Hepatocyte (in vitro differentiated cells): ENCODE measurements at regions not wholly inside any gene's neighbourhood (a gene's known extent, or its start where the extent isn't known, plus 50 kb on each side); places are given as distances from the start of the nearest gene placed in this dataset.
A peak's percentile ranks its signal among the peaks of the same experiment; 100 is the strongest.

ENCODE experiments used
- DNase-seq: peaks from one replicate; pipeline ENCODE4 v3.0.0-alpha.2; 2016; ENCODE audit warnings: low spot score
- H2AFZ ChIP-seq: fragments of 200-600 bp; sonication (generic); 2 replicates; pipeline ENCODE4 v1.6.0; 2016; ENCODE audit warnings: antibody characterized with exemption, mild to moderate bottlenecking
- H3K27ac ChIP-seq: fragments of 200-600 bp; sonication (generic); 2 replicates; pipeline ENCODE4 v1.5.1; 2016; ENCODE audit warnings: mild to moderate bottlenecking
- H3K27me3 ChIP-seq: fragments of 200-600 bp; sonication (generic); 2 replicates; pipeline ENCODE4 v1.6.1; 2016
- H3K36me3 ChIP-seq: fragments of 200-600 bp; sonication (generic); replicated peaks from 2 replicates; pipeline ENCODE4 v1.5.1; 2016; ENCODE audit warnings: low read depth; ENCODE audit not compliant: insufficient read depth
- H3K4me1 ChIP-seq: fragments of 200-600 bp; sonication (generic); 2 replicates; pipeline ENCODE4 v1.5.1; 2016; ENCODE audit warnings: mild to moderate bottlenecking, moderate library complexity; ENCODE audit not compliant: insufficient read depth
- H3K4me2 ChIP-seq: fragments of 200-600 bp; sonication (generic); 2 replicates; pipeline ENCODE4 v1.6.0; 2016
- H3K4me3 ChIP-seq: fragments of 200-600 bp; sonication (generic); 2 replicates; pipeline ENCODE4 v1.5.1; 2016; ENCODE audit warnings: mild to moderate bottlenecking
- H3K79me2 ChIP-seq: fragments of 200-600 bp; sonication (generic); 2 replicates; pipeline ENCODE4 v1.6.0; 2017; ENCODE audit warnings: mild to moderate bottlenecking
- H3K9me2 ChIP-seq: fragments of 200-600 bp; sonication (generic); replicated peaks from 2 replicates; pipeline ENCODE4 v1.6.0; 2017; ENCODE audit warnings: mild to moderate bottlenecking; ENCODE audit not compliant: insufficient read depth
- H3K9me3 ChIP-seq: fragments of 200-600 bp; sonication (generic); 2 replicates; pipeline ENCODE4 v1.5.1; 2016; ENCODE audit warnings: low read depth, mild to moderate bottlenecking
- H4K20me1 ChIP-seq: fragments of 200-600 bp; sonication (generic); 2 replicates; pipeline ENCODE4 v1.6.0; 2016; ENCODE audit warnings: mild to moderate bottlenecking; ENCODE audit not compliant: insufficient read depth, poor library complexity, severe bottlenecking
- EZH2 ChIP-seq: fragments of 200-600 bp; sonication (generic); IDR thresholded peaks from 2 replicates; pipeline ENCODE4 v1.6.1; 2016; ENCODE audit warnings: antibody characterized with exemption, mild to moderate bottlenecking, borderline replicate concordance
- EZH2phosphoT487 ChIP-seq: fragments of 200-600 bp; sonication (generic); IDR thresholded peaks from one replicate; pipeline ENCODE4 v1.6.1; 2018; ENCODE audit warnings: antibody characterized with exemption, mild to moderate bottlenecking, low read depth, moderate library complexity; ENCODE audit not compliant: unreplicated experiment, severe bottlenecking
- WGBS: methylation state at CpG from one replicate; pipeline ENCODE4 v1.1.6; 2016; ENCODE audit warnings: low lambda C conversion rate; ENCODE audit errors: missing lambda C conversion rate; 5-methylcytosine and 5-hydroxymethylcytosine counted together
- TF ChIP-seq, protein P1 (sequence below): fragments of 200-600 bp; sonication (generic); IDR thresholded peaks from 2 replicates; pipeline ENCODE4 v1.5.1; 2016; ENCODE audit warnings: antibody characterized with exemption, mild to moderate bottlenecking; ENCODE audit not compliant: poor library complexity

DNA sequence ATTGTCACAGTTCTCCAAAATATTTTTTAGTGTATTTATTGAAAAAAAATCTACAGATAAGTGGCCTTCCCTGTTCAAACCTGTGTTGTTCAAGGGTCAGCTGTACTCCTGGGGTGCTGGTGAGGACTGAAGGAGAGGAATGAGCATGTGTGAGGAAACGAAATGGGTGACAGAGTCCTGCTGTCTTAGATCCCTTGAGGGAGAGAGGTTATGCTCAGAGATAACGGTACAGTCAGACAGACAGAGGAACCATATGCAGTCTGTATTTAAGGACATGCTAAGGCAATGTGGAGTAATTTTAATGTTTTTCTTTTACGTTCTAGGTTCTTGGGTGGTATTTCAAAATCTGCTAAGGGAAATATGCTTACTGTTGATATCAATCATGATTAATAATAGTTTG is 352.9 kb upstream of the RGS6 start:
- H3K27ac ChIP-seq = no peak overlapping the region
- H3K79me2 ChIP-seq = peaks cover 16% of the 10 kb centered on the region
- no peaks in the 10 kb centered on the region for H3K27me3 ChIP-seq
- no peak for DNase-seq
- WGBS = 58% methylated on average over 3 of the region's 3 CpGs
- no peak for TF ChIP-seq EZH2phosphoT487
- TF ChIP-seq EZH2 = no peak
- TF ChIP-seq, protein P1, sequence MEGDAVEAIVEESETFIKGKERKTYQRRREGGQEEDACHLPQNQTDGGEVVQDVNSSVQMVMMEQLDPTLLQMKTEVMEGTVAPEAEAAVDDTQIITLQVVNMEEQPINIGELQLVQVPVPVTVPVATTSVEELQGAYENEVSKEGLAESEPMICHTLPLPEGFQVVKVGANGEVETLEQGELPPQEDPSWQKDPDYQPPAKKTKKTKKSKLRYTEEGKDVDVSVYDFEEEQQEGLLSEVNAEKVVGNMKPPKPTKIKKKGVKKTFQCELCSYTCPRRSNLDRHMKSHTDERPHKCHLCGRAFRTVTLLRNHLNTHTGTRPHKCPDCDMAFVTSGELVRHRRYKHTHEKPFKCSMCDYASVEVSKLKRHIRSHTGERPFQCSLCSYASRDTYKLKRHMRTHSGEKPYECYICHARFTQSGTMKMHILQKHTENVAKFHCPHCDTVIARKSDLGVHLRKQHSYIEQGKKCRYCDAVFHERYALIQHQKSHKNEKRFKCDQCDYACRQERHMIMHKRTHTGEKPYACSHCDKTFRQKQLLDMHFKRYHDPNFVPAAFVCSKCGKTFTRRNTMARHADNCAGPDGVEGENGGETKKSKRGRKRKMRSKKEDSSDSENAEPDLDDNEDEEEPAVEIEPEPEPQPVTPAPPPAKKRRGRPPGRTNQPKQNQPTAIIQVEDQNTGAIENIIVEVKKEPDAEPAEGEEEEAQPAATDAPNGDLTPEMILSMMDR = no peak
- H4K20me1 ChIP-seq = no peaks in the 10 kb centered on the region
- H2AFZ ChIP-seq = no peak overlapping the region
- H3K9me3 ChIP-seq = no peaks in the 10 kb centered on the region
- no peaks in the 10 kb centered on the region for H3K36me3 ChIP-seq
- H3K4me3 ChIP-seq = no peak overlapping the region
- H3K4me2 ChIP-seq = no peak overlapping the region
- H3K4me1 ChIP-seq = peaks cover 4% of the 10 kb centered on the region
- H3K9me2 ChIP-seq = no peaks in the 10 kb centered on the region

DNA sequence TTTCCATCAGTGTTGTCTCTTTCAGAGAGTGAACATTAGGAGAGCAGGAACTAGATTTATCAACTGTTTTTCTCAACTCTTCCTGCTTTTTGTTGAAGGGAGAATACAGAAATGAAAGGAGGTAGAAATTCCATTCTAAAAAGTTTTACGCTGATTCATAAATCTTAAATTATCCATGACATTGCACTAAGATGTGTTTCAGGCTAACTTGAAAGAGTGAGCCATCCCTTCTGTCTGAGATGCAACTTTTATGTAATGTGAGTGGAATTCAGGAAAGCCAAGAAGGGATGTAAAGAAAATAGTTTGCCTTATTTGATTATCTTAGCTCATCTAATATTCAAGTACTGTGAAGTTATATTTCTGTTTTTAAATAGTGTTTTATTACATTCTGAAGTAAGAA is 349.5 kb upstream of the RGS6 start:
- Histone ChIP-seq H3K79me2 (peaks cover 20% of the 10 kb centered on the region), H3K4me3 (no peak overlapping the region), H3K4me2 (no peak overlapping the region), H3K36me3 (no peaks in the 10 kb centered on the region), H3K27ac (peak overlapping the region; percentile 15), H3K4me1 (peaks cover 11% of the 10 kb centered on the region), H4K20me1 (no peaks in the 10 kb centered on the region), H3K27me3 (no peaks in the 10 kb centered on the region), H3K9me2 (no peaks in the 10 kb centered on the region), H2AFZ (no peak overlapping the region), H3K9me3 (no peaks in the 10 kb centered on the region)
- TF ChIP-seq, protein P1 = no peak
- TF ChIP-seq EZH2 (no peak), EZH2phosphoT487 (no peak)
- no peak for DNase-seq
- WGBS = 75% methylated on average over 1 of the region's 1 CpG

DNA sequence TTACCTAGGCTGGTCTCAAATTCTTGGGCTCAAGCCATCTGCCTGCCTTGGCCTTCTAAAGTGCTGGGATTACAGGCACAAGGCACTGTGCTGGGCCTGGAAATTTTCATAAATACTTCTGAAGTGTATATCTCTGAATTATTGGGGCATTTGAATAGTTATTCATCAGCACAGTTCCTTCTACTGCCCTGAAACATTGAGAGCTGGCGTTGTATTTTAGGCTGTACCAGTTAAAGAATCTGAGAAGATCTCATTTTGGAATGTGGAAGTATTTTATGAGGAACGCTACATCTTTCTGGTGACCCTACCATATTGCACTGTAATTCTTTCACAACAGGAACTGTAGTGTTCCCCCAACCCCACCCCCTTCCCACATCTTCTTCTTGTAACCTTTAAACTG is 349.0 kb upstream of the RGS6 start:
- Histone ChIP-seq H3K9me3 (no peaks in the 10 kb centered on the region), H3K4me1 (peaks cover 11% of the 10 kb centered on the region), H4K20me1 (no peaks in the 10 kb centered on the region), H3K79me2 (peaks cover 19% of the 10 kb centered on the region), H3K27ac (no peak overlapping the region), H2AFZ (no peak overlapping the region), H3K27me3 (no peaks in the 10 kb centered on the region), H3K36me3 (no peaks in the 10 kb centered on the region), H3K4me3 (no peak overlapping the region), H3K4me2 (peak overlapping the region; percentile 14), H3K9me2 (no peaks in the 10 kb centered on the region)
- DNase-seq = no peak
- TF ChIP-seq EZH2phosphoT487 (no peak), EZH2 (no peak)
- TF ChIP-seq, protein P1 = no peak
- 63% methylated on average over 2 of the region's 2 CpGs for WGBS

DNA sequence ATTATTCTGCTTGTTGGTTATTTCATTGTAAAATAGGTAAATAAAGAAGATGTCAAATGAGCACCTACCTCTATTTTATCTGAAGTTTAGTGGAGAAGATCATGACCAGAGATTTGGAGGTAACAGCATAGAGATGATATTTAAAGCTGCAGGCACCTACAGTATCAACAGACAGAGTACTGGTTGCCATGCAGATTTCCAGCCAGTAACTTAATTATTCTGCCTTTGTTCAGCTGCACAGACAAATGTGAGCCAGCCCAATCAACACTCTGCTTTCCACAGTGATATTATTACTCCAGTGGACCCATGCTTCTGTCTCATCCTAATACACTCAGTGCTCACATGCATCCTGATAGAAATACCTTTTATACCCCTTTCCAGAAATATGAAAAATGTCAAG is 348.5 kb upstream of the RGS6 start:
- Histone ChIP-seq H3K4me1 (peaks cover 11% of the 10 kb centered on the region), H3K4me2 (peak overlapping the region; percentile 14), H3K27ac (no peak overlapping the region), H3K36me3 (no peaks in the 10 kb centered on the region), H3K9me2 (no peaks in the 10 kb centered on the region), H3K4me3 (no peak overlapping the region), H3K9me3 (no peaks in the 10 kb centered on the region), H3K79me2 (peaks cover 20% of the 10 kb centered on the region), H2AFZ (no peak overlapping the region), H3K27me3 (no peaks in the 10 kb centered on the region), H4K20me1 (no peaks in the 10 kb centered on the region)
- no peak for DNase-seq
- TF ChIP-seq EZH2 (no peak), EZH2phosphoT487 (no peak)
- TF ChIP-seq, protein P1 = no peak
